ENCODE measurements at regions not wholly inside any gene's neighbourhood (a gene's known extent, or its start where the extent isn't known, plus 50 kb on each side); places are given as distances from the start of the nearest gene placed in this dataset.
"Not testable (repeated sequence)": the region's sequence is repeated elsewhere in the genome, so short reads cannot be mapped to it uniquely, and the experiment has no call there.

- no peak for DNase-seq
Measured at GRCh38 chr18:43341014-43341413, 63.7 kb upstream of the SYT4 start.

- DNase-seq = peak; percentile 79
Measured at GRCh38 chr18:43350176-43350575, 72.9 kb upstream of the SYT4 start.

DNA sequence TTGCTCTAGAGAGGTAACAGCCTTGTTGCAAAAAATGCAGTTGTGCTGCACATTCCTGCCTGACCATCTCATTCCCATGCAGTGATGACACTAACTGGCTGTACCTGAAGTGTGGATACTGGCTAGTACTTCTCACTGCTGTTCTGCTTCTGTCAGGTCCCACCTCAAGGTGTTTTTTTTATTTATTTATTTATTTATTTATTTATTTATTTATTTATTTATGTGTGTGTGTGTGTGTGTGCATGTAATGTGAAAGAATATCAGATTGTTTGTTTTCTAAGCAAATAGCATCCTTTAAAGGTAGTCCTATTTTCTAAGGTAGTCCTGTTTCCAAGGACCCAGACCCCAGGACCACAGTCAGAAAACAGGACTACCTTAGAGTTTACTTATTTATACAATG is 87.2 kb upstream of the SYT4 start:
- no peak for DNase-seq

- no peak for DNase-seq
Measured at GRCh38 chr18:43367895-43368294, 90.6 kb upstream of the SYT4 start.

DNA sequence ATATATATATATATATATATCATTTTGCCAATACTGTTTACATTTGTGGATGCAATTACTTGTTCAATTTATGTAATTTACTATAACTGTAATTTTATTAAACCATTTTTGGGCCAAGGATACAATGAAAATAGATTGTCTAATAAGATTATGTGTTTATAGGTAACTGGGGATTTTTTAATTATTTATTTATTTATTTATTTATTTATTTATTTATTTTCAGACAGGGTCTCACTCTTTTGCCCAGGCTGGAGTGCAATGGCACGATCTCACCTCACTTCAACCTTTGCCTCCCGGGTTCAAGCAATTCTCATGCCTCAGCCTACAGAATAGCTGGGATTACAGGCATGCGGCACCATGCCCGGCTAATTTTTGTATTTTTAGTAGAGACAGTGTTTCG is 92.0 kb upstream of the SYT4 start:
- DNase-seq = not testable (repeated sequence)

DNA sequence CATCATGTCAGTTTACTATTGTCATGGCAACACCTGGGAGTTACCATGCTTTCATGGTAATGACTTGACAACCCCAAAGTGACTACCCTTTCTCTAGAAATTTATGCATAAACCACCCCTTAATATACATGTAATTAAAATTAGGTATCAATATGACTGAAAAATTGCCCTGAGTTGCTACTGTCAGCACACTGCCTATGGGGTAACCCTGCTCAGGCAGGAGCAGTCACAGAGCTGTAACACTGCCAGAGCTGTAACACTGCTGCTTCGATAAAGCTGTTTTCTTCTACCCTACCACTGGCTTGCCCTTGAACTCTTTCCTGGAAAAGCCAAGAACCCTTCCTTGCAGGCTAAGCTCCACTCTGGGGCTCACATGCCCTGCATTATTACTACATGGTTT is 95.5 kb upstream of the SYT4 start:
- DNase-seq = no peak

DNA sequence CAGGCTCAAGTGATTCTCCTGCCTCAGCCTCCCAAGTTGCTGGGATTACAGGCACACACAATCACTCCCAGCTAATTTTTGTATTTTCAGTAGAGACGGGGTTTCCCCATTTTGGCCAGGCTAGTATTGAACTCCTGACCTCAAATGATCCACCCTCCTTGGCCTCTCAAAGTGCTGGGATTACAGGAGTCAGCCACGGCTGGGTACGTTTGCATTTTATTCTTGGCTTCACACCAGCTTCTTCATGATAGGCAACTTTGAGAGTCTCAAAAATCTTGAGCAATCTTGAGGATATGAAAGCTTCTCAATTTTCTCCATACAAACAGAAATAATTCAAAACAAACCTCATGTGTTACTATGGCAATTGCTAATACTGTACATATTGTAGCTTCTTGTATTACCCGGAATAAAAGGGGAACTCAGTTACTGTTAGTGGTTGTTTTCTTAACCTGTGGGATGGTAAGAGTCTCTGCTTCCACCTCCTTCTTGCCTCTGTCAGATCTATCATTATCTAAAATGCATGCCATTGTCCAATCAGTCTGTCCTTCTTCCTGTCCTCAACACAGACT is 102.9 kb upstream of the SYT4 start:
- DNase-seq = no peak

- peak; percentile 81 for DNase-seq
Measured at GRCh38 chr18:43382641-43383403, 105.5 kb upstream of the SYT4 start.

GRCh38 chr18:43389163-43389562 is 111.9 kb upstream of the SYT4 start:
- DNase-seq = no peak

GRCh38 chr18:43392168-43392567 is 114.9 kb upstream of the SYT4 start:
- DNase-seq = no peak

GRCh38 chr18:43393174-43393573 is 115.9 kb upstream of the SYT4 start:
- DNase-seq = peak; percentile 23

GRCh38 chr18:43396266-43396665 is 119.0 kb upstream of the SYT4 start:
- peak; percentile 66 for DNase-seq

DNA sequence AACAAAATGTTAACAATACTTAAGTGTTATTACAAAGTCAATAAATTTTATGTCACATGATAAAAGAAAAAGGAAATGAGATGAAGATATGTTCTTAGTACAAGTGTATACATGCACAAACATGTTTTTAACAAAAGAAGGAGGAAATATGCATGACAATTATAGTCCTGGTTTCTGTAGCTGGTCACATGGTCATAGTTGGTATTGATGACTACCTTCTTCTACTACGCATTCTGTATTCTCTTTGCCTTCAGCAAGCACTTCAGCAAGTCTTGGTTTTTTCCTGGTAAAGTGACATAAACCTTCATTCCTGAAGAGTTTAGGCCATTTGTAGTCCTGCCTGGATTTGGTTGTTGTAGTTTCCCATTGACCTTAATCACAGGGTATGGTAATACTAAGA is 121.3 kb upstream of the SYT4 start:
- no peak for DNase-seq

- no peak for DNase-seq
Measured at GRCh38 chr18:43405097-43405496, 127.8 kb upstream of the SYT4 start.

- no peak for DNase-seq
Measured at GRCh38 chr18:43414006-43414405, 136.7 kb upstream of the SYT4 start.

- DNase-seq = no peak
Measured at GRCh38 chr18:43420091-43420490, 142.8 kb upstream of the SYT4 start.

GRCh38 chr18:43420950-43421349 is 143.7 kb upstream of the SYT4 start:
- DNase-seq = no peak

- peak; percentile 43 for DNase-seq
Measured at GRCh38 chr18:43422518-43422917, 145.2 kb upstream of the SYT4 start.

DNA sequence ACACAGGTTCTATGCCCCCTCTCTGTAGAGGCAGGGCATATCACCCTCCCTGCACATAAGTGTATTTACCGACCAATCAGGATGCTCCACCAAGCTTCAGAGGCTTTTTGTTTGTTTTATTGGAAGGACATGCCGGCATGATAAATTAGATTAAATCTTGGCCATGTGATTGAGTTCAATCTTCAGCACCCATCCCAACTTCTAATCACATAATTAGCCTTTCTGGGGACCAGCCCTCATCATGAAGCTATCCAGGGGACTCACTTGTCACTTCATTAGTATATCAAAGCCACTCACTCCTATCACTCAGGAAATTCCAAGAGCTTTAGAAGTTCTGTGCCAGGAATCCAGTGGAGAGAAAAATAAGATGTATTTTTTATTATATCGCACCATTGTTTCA is 158.6 kb upstream of the SYT4 start:
- DNase-seq = no peak

DNA sequence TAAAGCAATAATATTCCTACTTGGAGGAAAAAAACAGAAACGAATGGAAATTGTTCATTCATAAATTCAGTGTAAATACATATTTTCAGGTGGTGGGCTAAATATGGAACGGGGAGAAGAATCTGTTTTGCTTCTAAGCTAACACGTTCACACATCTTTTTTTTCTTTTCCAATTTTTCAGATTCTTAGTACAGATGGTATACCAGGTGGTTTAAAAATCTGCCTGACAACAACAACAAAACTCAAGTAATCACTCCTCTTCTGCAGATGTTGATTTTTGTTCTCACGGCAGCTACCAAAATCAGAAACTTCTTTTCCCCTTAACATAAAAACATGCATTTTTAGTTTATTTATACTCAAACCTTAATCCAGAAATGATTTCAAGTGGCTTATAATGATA is 164.8 kb upstream of the SYT4 start:
- DNase-seq = peak; percentile 88

DNA sequence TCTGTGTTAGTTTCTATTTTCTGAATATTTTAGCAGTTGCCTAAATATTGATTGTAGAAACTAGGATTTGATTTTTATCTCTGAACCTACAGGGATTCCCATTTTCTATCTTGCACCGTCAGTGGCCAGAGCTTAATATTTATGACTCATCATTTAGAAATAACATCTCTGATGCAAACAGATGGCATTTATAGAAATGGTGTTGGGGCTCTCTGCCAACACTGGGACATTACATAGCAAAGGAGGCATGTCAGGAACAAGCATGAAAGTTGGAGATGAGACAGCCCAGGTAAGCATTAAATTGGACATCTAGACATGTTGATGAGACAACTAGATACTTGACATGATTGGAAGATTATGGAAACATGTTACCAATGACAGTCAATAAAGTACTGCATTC is 165.3 kb upstream of the SYT4 start:
- peak; percentile 87 for DNase-seq

- DNase-seq = no peak
Measured at GRCh38 chr18:43465483-43465882, 188.2 kb upstream of the SYT4 start.

DNA sequence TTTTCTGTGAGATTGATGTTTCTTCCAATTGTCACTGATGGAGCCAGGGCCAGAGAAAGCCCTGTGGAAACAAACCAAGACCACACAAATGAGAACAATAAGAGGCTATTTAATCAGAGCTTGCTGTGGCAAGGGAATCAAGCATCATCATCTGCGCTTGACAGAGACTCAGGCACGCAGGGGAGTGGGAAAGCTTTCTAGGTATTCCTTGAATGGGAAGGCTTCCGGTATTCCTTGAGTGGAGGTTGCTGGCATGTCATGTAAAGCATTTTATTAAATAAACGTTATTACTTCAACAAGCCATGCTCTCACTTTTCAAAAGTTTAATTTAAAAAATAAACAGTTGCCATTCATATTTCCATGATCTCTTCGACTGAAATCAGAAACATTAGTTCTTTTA is 194.6 kb upstream of the SYT4 start:
- DNase-seq = no peak

GRCh38 chr18:43481069-43481468 is 203.8 kb upstream of the SYT4 start:
- DNase-seq = no peak

- DNase-seq = no peak
Measured at GRCh38 chr18:43482136-43482535, 204.8 kb upstream of the SYT4 start.
